RPMI7951 (cell line): ENCODE measurements at regions not wholly inside any gene's neighbourhood (a gene's known extent, or its start where the extent isn't known, plus 50 kb on each side); places are given as distances from the start of the nearest gene placed in this dataset.
"Not testable (repeated sequence)": the region's sequence is repeated elsewhere in the genome, so short reads cannot be mapped to it uniquely, and the experiment has no call there.

Source experiments
- DNase-seq: peaks from one replicate; pipeline ENCODE4 v3.0.0-alpha.2; 2012; ENCODE audit warnings: low read depth

- no peak for DNase-seq
These were observed 93.2 kb downstream of the DACT1 start for GRCh38 chr14:58730792-58731464.

GRCh38 chr14:58731465-58732293, 93.9 kb downstream of the DACT1 start:
- DNase-seq: peak; percentile 99

- DNase-seq: no peak
These were observed 94.6 kb downstream of the DACT1 start for GRCh38 chr14:58732387-58732786.

GRCh38 chr14:58733451-58734208, 95.9 kb downstream of the DACT1 start:
- no peak for DNase-seq

- DNase-seq: no peak
These were observed 97.8 kb downstream of the DACT1 start for GRCh38 chr14:58735596-58735995.

GRCh38 chr14:58736606-58737005, 98.8 kb downstream of the DACT1 start:
- DNase-seq: no peak

DNA sequence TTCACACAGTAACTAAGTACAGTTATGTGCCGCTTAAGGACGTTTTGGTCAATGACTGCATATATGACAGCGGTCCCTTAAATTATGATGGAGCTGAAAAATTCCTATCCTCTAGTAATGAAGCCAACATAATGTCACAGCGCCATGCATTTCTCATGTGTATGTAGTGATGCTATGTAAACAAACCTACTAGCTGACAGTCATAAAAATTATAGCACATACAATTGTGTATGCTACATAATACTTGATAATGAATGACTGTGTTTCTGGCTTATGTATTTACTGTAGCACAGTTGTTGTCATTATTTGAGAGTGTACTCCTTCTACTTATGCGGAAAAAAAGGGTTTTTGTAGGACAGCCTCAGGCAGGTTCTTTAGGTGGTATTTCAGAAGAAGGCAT, 99.7 kb downstream of the DACT1 start:
- no peak for DNase-seq

GRCh38 chr14:58738189-58738836, 100.6 kb downstream of the DACT1 start:
- DNase-seq: peak; percentile 85

DNA sequence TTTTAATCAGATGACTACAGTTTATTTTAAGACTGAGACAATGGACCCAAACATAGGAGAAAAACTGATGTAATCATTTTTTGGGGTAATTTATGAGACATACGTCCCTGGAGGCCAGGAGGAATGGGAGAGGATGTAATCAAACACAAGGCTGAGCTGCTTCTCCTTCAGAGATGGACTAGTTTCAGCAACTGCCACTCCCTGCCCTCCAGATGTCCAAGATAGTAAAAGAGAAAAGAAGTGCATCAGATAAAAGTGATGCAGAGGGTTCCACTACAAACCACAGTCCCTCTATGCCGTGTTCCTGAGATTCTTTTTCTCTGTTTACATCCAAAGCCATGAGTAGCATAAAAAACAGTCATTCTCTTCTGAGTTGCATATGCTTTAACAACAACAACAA, 101.1 kb downstream of the DACT1 start:
- DNase-seq: peak; percentile 74

- DNase-seq: no peak
These were observed 101.9 kb downstream of the DACT1 start for GRCh38 chr14:58739674-58740073.

DNA sequence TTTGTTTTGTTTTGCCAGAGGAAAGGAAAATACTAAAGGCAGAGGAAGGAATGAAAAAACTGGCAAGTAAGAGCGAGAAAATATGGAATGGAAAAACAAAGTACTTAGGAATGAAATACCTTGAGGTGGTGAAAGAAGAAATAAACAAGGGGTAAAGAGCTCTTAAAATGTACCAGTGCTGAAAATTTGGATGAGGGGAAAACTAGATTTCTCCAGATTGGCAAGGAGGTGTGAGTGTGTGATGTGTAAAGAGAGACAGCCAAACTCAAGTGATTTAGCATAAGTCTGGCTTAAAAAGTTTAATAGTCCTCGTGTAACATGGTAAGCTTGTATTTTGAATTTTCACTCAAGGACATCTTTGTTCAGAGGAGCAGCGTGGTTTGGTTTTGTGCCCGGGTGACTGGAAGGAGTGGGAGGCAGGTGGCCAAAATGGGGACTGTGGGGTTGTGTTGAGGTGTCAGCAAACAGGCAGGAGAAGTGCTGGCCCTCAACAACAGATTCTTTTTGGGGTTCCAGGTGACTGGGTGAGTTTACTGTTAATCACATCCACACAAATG, 102.7 kb downstream of the DACT1 start:
- no peak for DNase-seq

DNA sequence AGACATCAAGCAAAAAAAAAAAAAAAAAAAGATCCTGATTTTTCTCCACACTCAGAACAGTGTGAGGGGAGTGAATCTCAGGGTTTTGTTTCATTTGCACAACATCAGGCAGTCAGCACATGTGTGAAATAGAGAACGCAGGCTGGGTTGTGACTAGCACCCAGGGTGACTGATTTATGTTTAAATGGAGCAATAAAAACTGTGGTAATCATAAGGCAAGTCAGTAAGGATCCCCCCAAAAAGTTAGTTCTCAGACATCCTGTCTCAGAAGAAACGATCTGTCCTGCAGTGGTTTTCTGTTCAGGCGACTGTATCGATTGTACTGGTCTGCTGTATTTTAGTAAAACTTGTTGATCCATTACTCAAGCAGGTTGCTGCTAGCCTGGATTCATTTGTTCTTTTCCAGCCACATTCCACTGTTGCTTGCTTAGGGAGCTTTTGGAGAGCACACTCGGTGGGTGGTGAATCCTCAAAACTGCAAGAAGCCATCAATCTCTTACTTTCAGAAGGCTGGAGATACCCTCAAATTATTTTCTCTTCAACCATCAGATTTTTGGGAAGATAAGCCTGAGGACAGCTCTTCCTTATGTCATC, 107.1 kb downstream of the DACT1 start:
- DNase-seq: no peak

DNA sequence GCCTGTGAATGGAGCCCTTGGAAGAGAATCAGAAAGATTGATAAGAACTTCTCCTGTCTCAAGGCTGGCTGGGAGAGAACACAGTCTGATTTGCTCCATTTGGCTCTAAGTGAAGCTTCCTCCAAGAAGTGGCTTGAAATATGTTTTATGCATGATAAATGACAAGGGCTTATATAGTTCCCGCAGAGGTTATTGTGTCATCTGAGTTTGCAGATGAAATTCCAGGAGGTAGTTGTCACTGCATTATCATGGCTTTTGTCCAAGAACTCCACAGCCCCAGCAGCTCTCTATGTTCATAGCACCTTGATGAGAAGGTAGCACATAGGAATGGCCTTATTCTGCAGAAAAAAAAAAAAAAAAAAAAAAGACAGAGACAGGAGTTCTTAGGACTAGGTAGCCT, 108.5 kb downstream of the DACT1 start:
- DNase-seq: peak; percentile 83

GRCh38 chr14:58746701-58747100, 108.9 kb downstream of the DACT1 start:
- no peak for DNase-seq

GRCh38 chr14:58747181-58747580, 109.4 kb downstream of the DACT1 start:
- DNase-seq: peak; percentile 94

GRCh38 chr14:58748251-58748650, 110.5 kb downstream of the DACT1 start:
- DNase-seq: not testable (repeated sequence)

GRCh38 chr14:58749066-58749669, 111.4 kb downstream of the DACT1 start:
- DNase-seq: peak; percentile 99

DNA sequence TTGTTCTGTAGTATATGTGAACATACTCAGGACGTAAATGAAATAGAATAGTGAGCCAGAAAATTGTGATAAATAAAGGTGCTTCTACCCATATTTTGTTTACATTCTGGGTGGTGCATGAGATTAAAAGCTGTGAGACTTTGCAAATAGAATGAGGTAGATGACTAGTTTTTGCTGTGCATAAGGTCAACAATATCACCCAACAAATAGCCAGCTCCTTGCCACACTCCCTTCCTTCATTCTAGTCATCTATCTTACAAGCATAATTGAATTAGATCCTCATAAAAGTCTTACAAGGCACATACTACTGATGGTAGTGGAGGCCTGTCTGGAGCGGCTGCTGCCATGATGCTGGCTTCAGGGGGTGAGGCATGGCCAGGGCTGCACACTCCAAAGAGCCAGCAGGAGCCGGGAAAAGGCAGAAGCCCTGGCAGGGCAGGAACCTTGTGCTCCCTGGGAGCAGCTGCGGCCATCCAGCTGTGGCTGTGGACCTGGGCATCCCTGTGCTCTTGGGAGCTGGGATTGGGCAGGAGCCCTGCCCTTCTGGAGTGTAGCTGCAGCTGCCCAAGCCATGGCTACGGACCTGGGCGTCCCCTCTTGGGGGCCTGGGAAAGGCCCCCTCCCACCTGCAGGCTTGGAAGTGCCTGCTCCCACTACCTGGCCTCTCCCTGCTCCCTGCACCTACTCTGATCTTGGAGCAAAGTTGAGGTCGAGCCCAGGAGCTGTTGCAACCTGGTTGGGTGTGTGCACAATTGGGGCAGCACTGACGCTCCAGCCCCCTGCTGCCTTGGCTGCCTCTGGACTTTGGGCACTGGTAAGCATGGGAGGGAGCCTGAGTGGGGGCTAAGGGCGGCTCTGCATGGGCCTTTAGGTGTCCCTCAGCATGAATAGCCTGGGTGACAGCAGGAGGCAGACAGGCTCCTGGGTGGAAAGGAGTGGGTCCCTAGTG, 112.8 kb downstream of the DACT1 start:
- DNase-seq: no peak

DNA sequence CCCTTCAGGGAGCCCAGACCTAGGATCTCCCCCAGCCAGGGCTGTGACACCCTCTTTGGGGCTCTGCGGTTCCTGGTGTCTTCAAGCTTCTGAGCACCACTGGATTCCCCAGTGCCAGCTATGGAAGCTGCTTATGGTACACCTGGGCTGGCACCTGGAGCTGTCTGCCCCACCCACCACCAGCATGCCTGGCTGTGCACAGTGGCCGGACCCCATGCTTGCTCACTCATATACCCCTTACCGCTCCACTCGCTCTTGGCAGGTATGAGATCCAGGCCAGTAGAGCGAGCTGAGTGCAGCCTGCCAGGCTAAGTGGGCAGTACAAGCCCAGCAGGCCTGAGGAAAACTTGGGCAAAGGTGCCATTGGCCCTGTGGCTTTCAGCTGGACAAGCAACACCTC, 114.0 kb downstream of the DACT1 start:
- no peak for DNase-seq

DNA sequence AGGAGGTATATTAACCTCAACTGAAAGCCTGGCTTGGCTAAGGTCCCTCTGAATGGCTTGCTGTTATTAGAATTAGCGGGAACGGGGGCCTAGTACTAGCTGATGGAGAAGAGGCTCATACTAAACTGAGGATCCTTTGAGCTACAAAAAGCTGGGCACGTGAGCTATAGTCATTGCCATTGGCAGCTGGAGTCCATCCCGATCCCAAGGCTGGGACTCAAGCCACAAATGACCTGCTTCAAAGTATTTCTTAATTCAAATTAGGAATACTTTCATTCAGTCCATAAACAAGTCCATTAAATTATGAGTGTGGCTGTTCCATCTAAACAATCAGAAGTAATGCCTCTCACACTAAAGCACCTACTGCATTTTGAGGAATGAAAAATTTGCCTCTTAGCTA, 114.5 kb downstream of the DACT1 start:
- DNase-seq: no peak
